GM21390 (cell line): ENCODE measurements at regions not wholly inside any gene's neighbourhood (a gene's known extent, or its start where the extent isn't known, plus 50 kb on each side); places are given as distances from the start of the nearest gene placed in this dataset.

Experiments used
- ATAC-seq: cut with Tn5 transposase; IDR thresholded peaks from one replicate; pipeline ENCODE4 v1.9.1; 2021; ENCODE audit not compliant: unreplicated experiment

DNA sequence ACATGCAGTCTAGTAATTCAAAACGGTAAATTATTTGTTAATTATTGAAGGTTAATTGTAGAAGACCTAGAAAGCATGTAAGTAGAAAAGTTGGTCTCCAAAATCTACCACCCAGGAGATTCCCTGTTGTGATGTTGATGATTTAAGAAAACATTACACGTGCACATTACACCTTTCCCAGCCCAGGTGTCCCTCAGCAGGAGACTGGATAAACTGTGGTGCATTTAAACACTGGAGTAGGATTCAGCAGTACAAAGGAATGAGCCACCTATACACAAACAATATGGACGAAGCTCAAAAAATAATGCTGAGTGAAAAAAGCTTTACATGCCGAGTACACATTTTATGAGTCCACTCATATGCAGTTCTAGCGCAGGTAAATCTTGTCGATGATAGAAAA, 109.0 kb upstream of the STARD3NL start:
- ATAC-seq: no peak

DNA sequence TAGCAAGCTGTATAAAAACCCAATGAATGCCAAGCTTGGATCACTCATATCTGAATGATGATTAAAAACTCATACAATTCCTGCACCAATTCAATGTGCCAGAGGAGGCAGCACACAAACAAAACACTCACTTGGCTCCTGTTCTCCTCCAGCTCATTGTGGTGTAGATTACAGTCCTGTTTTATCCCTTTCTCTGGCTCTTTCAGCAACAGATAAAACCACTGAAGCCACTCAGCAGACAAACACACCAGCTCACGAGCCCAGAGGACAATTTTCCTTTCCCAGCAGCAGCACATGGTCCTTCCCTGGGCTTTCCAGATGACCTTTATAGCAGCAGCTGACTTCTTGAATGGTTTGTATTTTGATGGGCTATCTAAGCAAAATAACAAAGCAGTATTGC, 107.3 kb upstream of the STARD3NL start:
- ATAC-seq: no peak

DNA sequence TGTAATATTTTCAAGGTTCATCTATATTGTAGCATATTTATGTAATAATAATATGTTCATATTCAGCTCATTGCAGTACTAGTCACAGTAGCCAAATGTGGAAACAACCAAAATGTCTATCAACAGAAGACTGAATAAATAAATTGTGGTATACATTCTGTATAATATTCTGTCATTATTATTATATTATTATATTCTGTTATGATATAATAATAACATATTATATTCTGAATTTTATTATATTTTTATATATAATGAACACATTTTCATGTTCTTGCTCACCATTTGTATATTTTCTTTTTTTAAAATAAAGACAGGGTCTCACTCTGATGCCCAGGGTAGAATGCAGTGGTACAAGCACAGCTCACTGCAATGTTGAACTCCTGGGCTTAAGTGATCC, 91.2 kb upstream of the STARD3NL start:
- ATAC-seq: no peak

DNA sequence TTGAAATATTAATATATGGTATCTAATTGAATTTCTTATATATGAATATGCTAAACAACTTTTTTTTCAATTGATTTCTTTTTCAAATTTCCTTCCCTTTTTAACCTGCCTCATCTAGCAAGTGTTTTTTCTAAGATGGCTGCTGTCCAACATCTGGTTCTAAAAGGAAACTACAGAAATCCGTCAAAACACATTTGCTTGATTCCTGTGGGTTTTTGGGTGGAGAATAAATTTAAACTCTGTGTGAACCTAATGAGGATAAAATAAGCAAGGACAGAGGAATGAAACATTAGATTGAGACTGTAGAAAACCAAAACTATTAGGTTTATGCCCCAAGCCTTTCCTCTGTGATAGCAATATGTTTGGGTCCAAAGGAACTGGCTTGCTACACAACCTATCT, 75.5 kb upstream of the STARD3NL start:
- no peak for ATAC-seq

DNA sequence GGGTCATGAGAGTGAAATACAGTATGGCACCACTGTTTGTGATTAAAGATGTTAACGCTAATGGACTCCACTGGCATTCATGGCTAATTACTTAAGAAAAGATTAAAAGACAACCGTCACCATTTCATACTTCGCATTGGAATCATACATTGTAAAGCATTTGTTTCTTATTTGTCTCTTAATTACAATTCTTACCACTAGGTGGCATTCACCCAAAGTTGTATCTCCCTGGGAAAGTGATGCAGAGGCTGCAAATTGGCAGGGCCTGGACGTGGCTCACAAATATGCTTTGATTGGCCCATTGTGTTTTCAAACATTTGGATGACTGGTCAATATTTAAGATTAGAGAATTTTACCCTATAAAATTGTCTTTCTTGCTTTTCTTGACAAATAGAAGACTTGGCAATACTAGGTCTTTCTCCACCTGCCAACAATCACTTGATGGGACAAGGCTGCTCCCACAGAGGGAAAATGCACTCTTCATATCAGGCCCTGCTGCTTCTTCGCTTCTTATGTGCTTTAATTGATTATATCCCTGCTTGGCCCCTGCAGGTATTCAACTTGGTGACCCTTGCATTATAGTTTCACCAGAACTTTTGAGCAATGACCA, 72.1 kb upstream of the STARD3NL start:
- peak; percentile 62 for ATAC-seq

GRCh38 chr7:38107486-38107893, 70.6 kb upstream of the STARD3NL start:
- peak; percentile 75 for ATAC-seq

- no peak for ATAC-seq
These were observed 66.0 kb upstream of the STARD3NL start for GRCh38 chr7:38112075-38112474.

GRCh38 chr7:38120076-38120475, 58.0 kb upstream of the STARD3NL start:
- no peak for ATAC-seq

- ATAC-seq: no peak
These were observed 55.5 kb upstream of the STARD3NL start for GRCh38 chr7:38122501-38122900.

DNA sequence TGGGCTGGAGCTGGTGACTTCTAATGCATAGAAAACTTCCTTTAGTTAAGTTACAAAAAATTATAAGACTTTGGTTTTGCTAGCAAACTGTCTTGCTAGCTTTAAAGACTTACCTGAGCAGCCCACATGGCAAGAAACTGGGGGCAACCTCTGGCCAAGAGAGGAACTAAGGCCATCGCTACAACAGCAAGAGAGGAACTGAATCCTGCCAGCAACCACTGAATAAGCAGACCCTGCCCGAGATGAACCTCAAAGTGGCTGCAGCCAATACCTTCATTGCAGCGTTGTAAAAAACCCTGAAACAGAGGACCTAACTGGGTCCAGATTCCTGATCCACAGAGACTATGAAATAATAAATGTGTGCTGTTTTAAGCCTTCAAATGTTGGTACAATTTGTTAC, 54.6 kb upstream of the STARD3NL start:
- ATAC-seq: no peak

DNA sequence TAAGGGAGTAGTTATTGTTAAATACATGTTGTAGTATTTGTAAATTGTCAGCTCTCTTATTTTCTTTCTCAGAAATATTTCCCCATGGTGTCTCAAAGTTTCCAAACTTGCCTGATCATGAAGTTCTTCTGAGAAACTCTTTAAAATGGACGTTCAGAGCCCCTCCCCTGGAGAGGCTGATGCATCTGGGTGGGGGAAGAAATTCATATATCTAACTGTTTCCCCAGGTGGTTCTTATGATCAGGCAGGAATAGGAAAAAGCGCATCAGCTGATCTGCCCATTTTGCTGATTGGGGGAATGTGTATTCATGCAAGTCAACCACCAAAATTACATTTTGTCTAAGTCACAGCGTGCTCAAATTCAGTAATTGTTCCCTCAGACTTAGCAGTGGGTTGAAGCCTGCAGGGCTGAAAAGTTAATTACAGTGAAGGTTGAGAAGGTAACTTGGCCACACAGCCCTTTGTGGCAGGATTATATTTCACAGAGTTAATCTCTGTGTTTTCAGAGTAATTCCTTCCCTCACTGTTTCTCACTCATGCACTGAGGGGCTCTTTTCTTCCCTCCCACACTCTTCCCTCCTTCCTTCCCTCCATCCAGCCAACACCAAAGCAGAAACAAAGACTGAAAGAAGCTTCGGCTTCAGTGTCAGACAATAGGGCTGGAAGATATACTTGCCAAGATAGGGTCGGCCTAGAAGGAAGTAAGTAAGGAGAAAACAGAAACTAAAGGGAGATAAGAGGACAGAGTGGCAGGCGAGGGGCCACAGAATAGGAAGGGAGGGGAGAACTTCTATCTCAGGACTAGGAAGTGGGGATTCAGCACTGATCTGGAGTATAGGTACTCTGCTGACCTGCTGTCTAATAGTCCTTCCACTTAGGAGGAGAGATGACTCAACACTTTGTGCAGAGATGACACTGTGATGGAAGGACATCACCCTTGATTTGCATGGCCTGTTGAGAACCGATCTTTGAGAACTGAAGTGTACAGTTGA, 50.5 kb upstream of the STARD3NL start:
- no peak for ATAC-seq
